Neuron (in vitro differentiated cells): ENCODE measurements at regions not wholly inside any gene's neighbourhood (a gene's known extent, or its start where the extent isn't known, plus 50 kb on each side); places are given as distances from the start of the nearest gene placed in this dataset.

Experiments
- H2AFZ ChIP-seq: one replicate; pipeline ENCODE4 v1.6.1; 2013; ENCODE audit warnings: low read depth, mild to moderate bottlenecking, inconsistent platforms, low read length, moderate library complexity
- H3K27me3 ChIP-seq: one replicate; pipeline ENCODE4 v1.6.1; 2013; ENCODE audit warnings: low read length; ENCODE audit not compliant: insufficient read depth
- H3K36me3 ChIP-seq: one replicate; pipeline ENCODE4 v1.6.1; 2013; ENCODE audit warnings: low read length; ENCODE audit not compliant: insufficient read depth
- H3K4me1 ChIP-seq: one replicate; pipeline ENCODE4 v1.6.1; 2013; ENCODE audit warnings: low read length; ENCODE audit not compliant: insufficient read depth
- H3K4me3 ChIP-seq: 2 replicates; pipeline ENCODE4 v1.5.1; 2013; ENCODE audit warnings: mild to moderate bottlenecking, low read length, moderate library complexity
- H3K9me3 ChIP-seq: one replicate; pipeline ENCODE4 v1.6.1; 2013; ENCODE audit warnings: low read length

DNA sequence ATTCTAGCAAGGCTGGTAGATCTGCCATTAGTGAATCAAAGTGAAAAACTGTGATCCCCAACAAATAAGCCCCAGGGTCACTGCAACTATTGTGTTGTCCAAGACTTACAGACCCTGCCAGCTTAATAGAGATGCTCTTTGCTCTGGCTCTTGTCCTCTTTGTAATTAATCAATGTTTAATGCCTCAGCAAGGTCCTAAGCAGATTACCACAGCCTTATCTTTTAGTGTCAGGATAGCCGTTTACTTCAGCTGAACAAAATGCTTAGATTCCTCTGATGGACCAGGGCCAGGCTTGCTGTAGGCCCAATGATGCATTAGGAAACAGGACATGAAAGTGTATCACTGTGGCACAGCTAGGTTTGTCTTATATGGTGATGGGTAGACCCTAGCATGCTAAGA, 353.3 kb downstream of the HACE1 start:
- Histone ChIP-seq H3K4me3 (no peak overlapping the region), H3K4me1 (no peaks in the 10 kb centered on the region), H2AFZ (no peak overlapping the region), H3K27me3 (no peaks in the 10 kb centered on the region), H3K36me3 (no peaks in the 10 kb centered on the region), H3K9me3 (no peaks in the 10 kb centered on the region)

GRCh38 chr6:104505838-104506237, 353.9 kb downstream of the HACE1 start:
- Histone ChIP-seq H3K27me3 (no peaks in the 10 kb centered on the region), H3K4me1 (no peaks in the 10 kb centered on the region), H3K9me3 (no peaks in the 10 kb centered on the region), H3K4me3 (no peak overlapping the region), H2AFZ (no peak overlapping the region), H3K36me3 (no peaks in the 10 kb centered on the region)

DNA sequence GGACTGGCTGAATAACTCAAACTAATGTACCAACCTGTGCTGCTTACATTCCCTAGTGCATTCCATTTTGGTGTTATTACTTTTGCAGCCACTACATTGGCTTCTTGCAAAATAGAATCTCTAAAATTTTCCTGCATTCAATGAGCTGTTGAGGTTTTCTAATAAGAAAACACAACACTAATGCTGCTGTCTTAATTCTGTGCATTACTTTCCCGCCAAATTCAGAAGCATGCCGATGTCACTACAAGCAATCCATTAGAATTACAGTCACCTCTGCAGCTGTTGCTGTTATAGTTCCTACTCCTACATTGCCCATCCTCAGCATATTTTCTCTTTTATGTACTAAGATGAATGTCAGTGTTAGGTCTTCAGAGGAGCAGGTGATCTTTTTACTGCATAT, 359.5 kb downstream of the HACE1 start:
- H3K27me3 ChIP-seq, result no peaks in the 10 kb centered on the region
- H3K4me3 ChIP-seq, result no peak overlapping the region
- no peaks in the 10 kb centered on the region for H3K9me3 ChIP-seq
- no peak overlapping the region for H2AFZ ChIP-seq
- no peaks in the 10 kb centered on the region for H3K36me3 ChIP-seq
- no peaks in the 10 kb centered on the region for H3K4me1 ChIP-seq

DNA sequence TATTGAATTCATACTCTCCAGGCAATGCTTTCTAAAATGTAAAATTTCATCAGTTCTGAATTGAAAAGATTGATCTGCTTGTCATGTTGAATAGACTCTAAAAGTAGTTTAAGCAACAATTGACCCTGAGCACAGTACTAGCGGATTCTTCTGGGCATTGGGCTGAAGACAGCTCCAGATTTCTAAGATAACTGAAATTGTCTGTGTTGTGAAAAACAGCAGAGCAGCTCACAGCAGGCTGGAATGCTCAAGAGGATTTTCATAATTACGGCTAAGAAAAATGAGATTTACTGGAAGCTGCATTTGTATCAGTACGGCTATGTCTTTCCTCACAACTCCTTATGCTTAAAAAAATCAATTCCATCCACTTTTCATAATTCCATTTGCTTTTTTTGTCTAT, 373.7 kb downstream of the HACE1 start:
- Histone ChIP-seq H3K4me3 (no peak overlapping the region), H3K36me3 (no peaks in the 10 kb centered on the region), H3K4me1 (peaks cover 2% of the 10 kb centered on the region), H2AFZ (no peak overlapping the region), H3K9me3 (no peaks in the 10 kb centered on the region), H3K27me3 (no peaks in the 10 kb centered on the region)

GRCh38 chr6:104484626-104485025, 375.1 kb downstream of the HACE1 start:
- no peak overlapping the region for H2AFZ ChIP-seq
- no peaks in the 10 kb centered on the region for H3K27me3 ChIP-seq
- H3K4me3 ChIP-seq, result no peak overlapping the region
- H3K36me3 ChIP-seq, result no peaks in the 10 kb centered on the region
- H3K9me3 ChIP-seq, result no peaks in the 10 kb centered on the region
- H3K4me1 ChIP-seq, result peaks cover 2% of the 10 kb centered on the region

DNA sequence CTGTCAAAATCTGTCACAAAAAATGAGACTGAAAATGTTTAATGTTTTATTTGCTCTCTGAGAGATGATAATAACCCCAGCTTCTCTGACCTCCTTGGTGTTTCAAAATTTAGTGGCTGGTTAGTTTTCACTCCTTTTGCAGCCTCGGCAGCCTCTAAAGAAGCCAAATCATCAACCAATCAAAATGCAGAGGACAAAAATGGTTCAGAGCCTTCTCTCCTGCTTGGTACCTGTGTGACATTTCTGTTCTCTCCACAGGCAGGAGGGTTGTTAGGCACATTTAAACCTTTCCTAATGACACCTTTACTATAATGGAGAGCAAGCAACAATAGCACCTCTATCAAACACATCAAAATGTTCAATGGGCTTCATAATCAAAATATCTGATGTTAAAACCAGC, 375.5 kb downstream of the HACE1 start:
- Histone ChIP-seq H2AFZ (no peak overlapping the region), H3K4me1 (peaks cover 2% of the 10 kb centered on the region), H3K36me3 (no peaks in the 10 kb centered on the region), H3K4me3 (no peak overlapping the region), H3K27me3 (peaks cover under 1% of the 10 kb centered on the region), H3K9me3 (no peaks in the 10 kb centered on the region)

DNA sequence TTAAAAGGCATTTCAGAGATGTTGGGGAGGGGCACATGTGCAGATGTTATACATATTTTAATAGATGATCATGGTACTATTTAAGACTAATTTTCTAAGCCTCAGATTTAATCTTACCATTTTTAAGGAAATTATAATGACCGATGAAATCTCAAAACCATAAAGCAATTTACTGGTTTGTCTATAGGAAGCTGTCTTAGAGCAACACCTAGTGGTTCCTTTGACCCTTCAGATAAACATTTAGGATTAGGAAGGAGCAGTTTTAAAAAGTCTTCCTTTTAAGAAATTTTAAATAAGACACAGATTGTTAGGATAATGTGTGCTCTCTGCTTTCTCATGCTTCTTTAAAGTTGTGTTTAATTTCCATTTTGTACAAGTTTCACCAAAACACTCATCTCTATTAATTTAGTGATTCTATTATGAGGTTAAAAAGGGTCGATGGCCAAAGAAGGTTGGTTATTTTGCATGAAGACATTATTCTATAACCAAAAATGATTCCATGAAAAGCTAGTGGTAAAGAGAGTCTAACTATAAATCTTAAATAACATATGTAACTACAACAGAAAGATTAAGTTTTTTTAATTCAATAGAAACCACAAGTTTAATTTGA, 376.4 kb downstream of the HACE1 start:
- Histone ChIP-seq H3K9me3 (no peaks in the 10 kb centered on the region), H3K4me3 (no peak overlapping the region), H3K27me3 (peaks cover 3% of the 10 kb centered on the region), H2AFZ (no peak overlapping the region), H3K4me1 (peaks cover 2% of the 10 kb centered on the region), H3K36me3 (no peaks in the 10 kb centered on the region)

GRCh38 chr6:104477569-104477968, 382.1 kb downstream of the HACE1 start:
- peaks cover 8% of the 10 kb centered on the region for H3K4me1 ChIP-seq
- H3K36me3 ChIP-seq, result no peaks in the 10 kb centered on the region
- H2AFZ ChIP-seq, result no peak overlapping the region
- H3K9me3 ChIP-seq, result no peaks in the 10 kb centered on the region
- H3K27me3 ChIP-seq, result peaks cover 3% of the 10 kb centered on the region
- no peak overlapping the region for H3K4me3 ChIP-seq

- Histone ChIP-seq H3K27me3 (no peaks in the 10 kb centered on the region), H3K4me3 (no peak overlapping the region), H3K36me3 (no peaks in the 10 kb centered on the region), H3K4me1 (peaks cover 22% of the 10 kb centered on the region), H2AFZ (peak overlapping the region; percentile 41), H3K9me3 (no peaks in the 10 kb centered on the region)
These were observed 386.7 kb downstream of the HACE1 start for GRCh38 chr6:104473021-104473429.

DNA sequence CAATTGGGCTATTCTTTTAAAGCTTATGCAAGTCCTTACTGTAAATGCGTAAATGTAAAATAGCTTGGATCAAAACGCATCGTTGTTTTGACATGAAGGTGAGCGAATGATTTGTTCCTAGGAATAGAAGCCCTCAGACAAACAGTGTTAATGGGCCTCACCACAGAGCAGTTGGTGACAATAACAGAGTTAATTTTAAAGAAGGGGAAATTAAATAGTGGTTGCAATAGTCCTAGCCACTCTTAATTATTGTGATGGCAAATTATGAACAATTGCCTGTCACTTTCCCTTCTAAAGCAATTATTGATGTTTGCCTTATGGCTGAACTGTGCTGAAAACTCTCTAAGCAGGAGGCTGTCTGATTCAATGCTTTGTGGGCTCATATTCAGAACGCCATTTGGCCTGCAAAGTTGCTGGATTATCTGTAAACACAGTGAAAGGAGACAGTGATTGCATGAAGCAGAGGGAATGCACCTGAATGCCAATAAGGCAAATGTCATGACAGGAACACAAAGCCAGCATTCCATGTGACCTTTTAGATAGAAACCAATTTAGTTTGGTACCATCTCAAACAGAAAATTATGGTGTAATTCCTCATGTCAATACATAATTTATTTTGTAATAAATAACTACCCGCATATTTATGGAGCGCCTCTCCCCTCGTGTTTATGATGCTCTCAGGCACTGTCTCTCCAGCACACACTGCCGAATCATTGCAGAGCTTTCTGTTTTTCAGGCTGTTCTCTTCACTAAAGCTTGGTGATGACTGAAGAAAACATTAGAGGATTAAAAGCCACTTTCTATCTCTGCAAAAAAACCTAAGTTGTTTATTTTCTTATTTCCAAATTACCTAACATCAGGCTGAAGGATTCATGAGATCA, 387.5 kb downstream of the HACE1 start:
- Histone ChIP-seq H3K27me3 (no peaks in the 10 kb centered on the region), H2AFZ (peak overlapping the region; percentile 41), H3K4me3 (no peak overlapping the region), H3K4me1 (peaks cover 22% of the 10 kb centered on the region), H3K9me3 (no peaks in the 10 kb centered on the region), H3K36me3 (no peaks in the 10 kb centered on the region)

- H3K27me3 ChIP-seq, result no peaks in the 10 kb centered on the region
- H3K4me1 ChIP-seq, result peaks cover 1% of the 10 kb centered on the region
- H3K36me3 ChIP-seq, result no peaks in the 10 kb centered on the region
- H3K4me3 ChIP-seq, result no peak overlapping the region
- no peak overlapping the region for H2AFZ ChIP-seq
- H3K9me3 ChIP-seq, result no peaks in the 10 kb centered on the region
These were observed 393.4 kb downstream of the HACE1 start for GRCh38 chr6:104466306-104466705.

- no peaks in the 10 kb centered on the region for H3K9me3 ChIP-seq
- H2AFZ ChIP-seq, result no peak overlapping the region
- H3K4me3 ChIP-seq, result no peak overlapping the region
- no peaks in the 10 kb centered on the region for H3K27me3 ChIP-seq
- H3K4me1 ChIP-seq, result no peaks in the 10 kb centered on the region
- H3K36me3 ChIP-seq, result no peaks in the 10 kb centered on the region
These were observed 396.7 kb downstream of the HACE1 start for GRCh38 chr6:104462811-104463599.
